Loucy (cell line): ENCODE measurements at regions not wholly inside any gene's neighbourhood (a gene's known extent, or its start where the extent isn't known, plus 50 kb on each side); places are given as distances from the start of the nearest gene placed in this dataset.

Experiments used
- EZH2phosphoT487 ChIP-seq: fragments of 200-600 bp; IDR thresholded peaks from 2 replicates; pipeline ENCODE4 v1.6.1; 2018; ENCODE audit warnings: antibody characterized with exemption, mild to moderate bottlenecking, moderate library complexity, borderline replicate concordance
- TF ChIP-seq, protein P1 (sequence below): fragments of 200-600 bp; sonication (generic); conservative IDR thresholded peaks from 2 replicates; pipeline ENCODE4 v1.5.1; 2014; ENCODE audit warnings: mild to moderate bottlenecking, antibody characterized with exemption, low read length

DNA sequence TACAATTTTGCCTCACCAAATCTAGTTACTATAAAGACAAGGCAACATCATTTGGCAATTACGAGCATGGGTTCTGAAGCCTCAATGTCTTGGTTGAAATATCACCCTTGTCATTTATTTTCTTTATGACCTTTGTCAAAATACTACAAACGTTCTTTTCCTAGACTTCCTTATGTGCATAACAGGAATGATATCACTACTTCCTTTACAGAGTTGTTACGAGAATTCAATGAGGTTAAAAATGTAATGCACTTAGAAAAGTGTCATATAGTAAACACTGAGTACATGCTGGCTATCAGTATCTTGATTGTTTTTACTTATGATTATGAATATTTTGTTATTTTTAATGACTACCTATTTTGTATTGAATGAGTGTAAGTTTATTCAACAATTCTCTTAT, 640.9 kb upstream of the CCNG1 start:
- TF ChIP-seq, protein P1, sequence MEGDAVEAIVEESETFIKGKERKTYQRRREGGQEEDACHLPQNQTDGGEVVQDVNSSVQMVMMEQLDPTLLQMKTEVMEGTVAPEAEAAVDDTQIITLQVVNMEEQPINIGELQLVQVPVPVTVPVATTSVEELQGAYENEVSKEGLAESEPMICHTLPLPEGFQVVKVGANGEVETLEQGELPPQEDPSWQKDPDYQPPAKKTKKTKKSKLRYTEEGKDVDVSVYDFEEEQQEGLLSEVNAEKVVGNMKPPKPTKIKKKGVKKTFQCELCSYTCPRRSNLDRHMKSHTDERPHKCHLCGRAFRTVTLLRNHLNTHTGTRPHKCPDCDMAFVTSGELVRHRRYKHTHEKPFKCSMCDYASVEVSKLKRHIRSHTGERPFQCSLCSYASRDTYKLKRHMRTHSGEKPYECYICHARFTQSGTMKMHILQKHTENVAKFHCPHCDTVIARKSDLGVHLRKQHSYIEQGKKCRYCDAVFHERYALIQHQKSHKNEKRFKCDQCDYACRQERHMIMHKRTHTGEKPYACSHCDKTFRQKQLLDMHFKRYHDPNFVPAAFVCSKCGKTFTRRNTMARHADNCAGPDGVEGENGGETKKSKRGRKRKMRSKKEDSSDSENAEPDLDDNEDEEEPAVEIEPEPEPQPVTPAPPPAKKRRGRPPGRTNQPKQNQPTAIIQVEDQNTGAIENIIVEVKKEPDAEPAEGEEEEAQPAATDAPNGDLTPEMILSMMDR = no peak
- TF ChIP-seq EZH2phosphoT487 = no peak
